GM23338 (cell line): ENCODE measurements at regions not wholly inside any gene's neighbourhood (a gene's known extent, or its start where the extent isn't known, plus 50 kb on each side); places are given as distances from the start of the nearest gene placed in this dataset.

Source experiments
- ATAC-seq: fragments of 200-7000 bp; cut with Tn5 transposase; 3 replicates; pipeline ENCODE4 v1.9.1; 2020
- DNase-seq: peaks from one replicate; pipeline ENCODE4 v3.0.0-alpha.2; 2015; ENCODE audit warnings: low spot score
- H2AFZ ChIP-seq: fragments of 200-600 bp; sonication (generic); 2 replicates; pipeline ENCODE4 v1.8.0; 2016; ENCODE audit warnings: antibody characterized with exemption, mild to moderate bottlenecking, moderate library complexity
- H3F3A ChIP-seq: fragments of 200-600 bp; sonication (generic); replicated peaks from 2 replicates; pipeline ENCODE4 v1.8.0; 2017; ENCODE audit warnings: antibody characterized with exemption, mixed run types, low read depth
- H3K27ac ChIP-seq: fragments of 200-600 bp; sonication (generic); 2 replicates; pipeline ENCODE4 v1.6.1; 2016; ENCODE audit warnings: low read depth
- H3K27me3 ChIP-seq: fragments of 200-600 bp; sonication (generic); 2 replicates; pipeline ENCODE4 v1.8.0; 2016; ENCODE audit warnings: mild to moderate bottlenecking, mixed run types, moderate library complexity; ENCODE audit not compliant: insufficient read depth
- H3K36me3 ChIP-seq: fragments of 200-600 bp; sonication (generic); 2 replicates; pipeline ENCODE4 v1.8.0; 2016; ENCODE audit warnings: mild to moderate bottlenecking; ENCODE audit not compliant: insufficient read depth
- H3K4me1 ChIP-seq: fragments of 200-600 bp; sonication (generic); 2 replicates; pipeline ENCODE4 v1.8.0; 2016; ENCODE audit warnings: mild to moderate bottlenecking, moderate library complexity; ENCODE audit not compliant: insufficient read depth
- H3K4me2 ChIP-seq: fragments of 200-600 bp; sonication (generic); 2 replicates; pipeline ENCODE4 v1.7.1; 2017; ENCODE audit warnings: mixed run types
- H3K4me3 ChIP-seq: fragments of 200-600 bp; sonication (generic); 2 replicates; pipeline ENCODE4 v1.6.1; 2016; ENCODE audit warnings: mixed run types
- H3K79me2 ChIP-seq: fragments of 200-600 bp; sonication (generic); replicated peaks from 2 replicates; pipeline ENCODE4 v1.8.0; 2017; ENCODE audit warnings: mild to moderate bottlenecking; ENCODE audit not compliant: insufficient read depth
- H3K9me2 ChIP-seq: fragments of 200-600 bp; sonication (generic); 2 replicates; pipeline ENCODE4 v1.8.0; 2017; ENCODE audit not compliant: insufficient read depth
- H4K20me1 ChIP-seq: fragments of 200-600 bp; sonication (generic); replicated peaks from 2 replicates; pipeline ENCODE4 v1.8.0; 2017; ENCODE audit warnings: mild to moderate bottlenecking; ENCODE audit not compliant: insufficient read depth
- H3K27ac Mint-ChIP-seq: 2 replicates; pipeline ENCODE4 v1.8.0; 2020; ENCODE audit warnings: inconsistent platforms, mild to moderate bottlenecking, moderate library complexity, mixed read lengths
- H3K27me3 Mint-ChIP-seq: 3 replicates; pipeline ENCODE4 v1.8.0; 2022; ENCODE audit warnings: low read depth, mild to moderate bottlenecking, moderate library complexity, mixed read lengths, inconsistent platforms; ENCODE audit not compliant: insufficient read depth, poor library complexity
- H3K36me3 Mint-ChIP-seq: 3 replicates; pipeline ENCODE4 v1.8.0; 2021; ENCODE audit warnings: low read depth, mild to moderate bottlenecking, inconsistent platforms, moderate library complexity, mixed read lengths
- H3K4me1 Mint-ChIP-seq: 3 replicates; pipeline ENCODE4 v1.8.0; 2020; ENCODE audit warnings: mild to moderate bottlenecking, inconsistent platforms, mixed read lengths
- H3K4me3 Mint-ChIP-seq: 3 replicates; pipeline ENCODE4 v1.8.0; 2021; ENCODE audit warnings: moderate library complexity, mild to moderate bottlenecking, inconsistent platforms, mixed read lengths
- H3K9me3 Mint-ChIP-seq: 3 replicates; pipeline ENCODE4 v1.8.0; 2020; ENCODE audit warnings: moderate library complexity, mild to moderate bottlenecking, inconsistent platforms, mixed read lengths
- CTCF ChIP-seq, 2 experiments: fragments of 200-600 bp in 1 of 2; sonication (generic) in 1 of 2; conservative IDR thresholded peaks; 2 replicates each; pipeline versions ENCODE4 v1.5.1 to v1.6.1; 2016 to 2017; ENCODE audit warnings: antibody characterized with exemption in 2 of 2, low read depth in 2 of 2, mild to moderate bottlenecking in 2 of 2, moderate library complexity in 1 of 2
- EZH2 ChIP-seq: fragments of 200-600 bp; sonication (generic); IDR thresholded peaks from one replicate; pipeline ENCODE4 v1.8.0; 2017; ENCODE audit warnings: antibody characterized with exemption, mild to moderate bottlenecking, low read depth; ENCODE audit not compliant: unreplicated experiment
- JUNB ChIP-seq: IDR thresholded peaks from one replicate; pipeline ENCODE4 v1.6.1; 2016; ENCODE audit warnings: antibody characterized with exemption; ENCODE audit not compliant: unreplicated experiment
- REST ChIP-seq: IDR thresholded peaks from one replicate; pipeline ENCODE4 v1.6.1; 2018; ENCODE audit warnings: antibody characterized with exemption; ENCODE audit not compliant: unreplicated experiment
- ZNF462 ChIP-seq: fragments of 250-450 bp; sonication (Bioruptor Pico); IDR thresholded peaks from 2 replicates; pipeline ENCODE4 v1.5.0; 2020; ENCODE audit warnings: mild to moderate bottlenecking, moderate library complexity

GRCh38 chr5:24712947-24713346 is 68.2 kb upstream of the CDH10 start (continued):
- no peak for TF ChIP-seq ZNF462 (CRISPR knock-in tag)

GRCh38 chr5:24712047-24712446 is 67.3 kb upstream of the CDH10 start:
- Histone ChIP-seq H3K79me2 (no peaks in the 10 kb centered on the region), H3K9me2 (peaks cover 3% of the 10 kb centered on the region; the same call in 1 of the 2 replicates), H3K27ac (no peak overlapping the region), H3K4me1 (no peaks in the 10 kb centered on the region), H3K4me2 (no peak overlapping the region), H3K4me3 (no peak overlapping the region), H4K20me1 (no peaks in the 10 kb centered on the region), H3F3A (no peaks in the 10 kb centered on the region), H3K27me3 (no peaks in the 10 kb centered on the region), H3K36me3 (no peaks in the 10 kb centered on the region), H2AFZ (no peak overlapping the region)
- DNase-seq (no peak), ATAC-seq (no peak)
- Mint-ChIP-seq H3K9me3 (no peaks in the 10 kb centered on the region), H3K27ac (no peak overlapping the region), H3K27me3 (peaks cover 2% of the 10 kb centered on the region), H3K4me3 (no peak overlapping the region), H3K4me1 (no peaks in the 10 kb centered on the region; the same call in 2 of the 3 replicates), H3K36me3 (no peaks in the 10 kb centered on the region)
- TF ChIP-seq CTCF (conservative IDR thresholded peaks at IDR 0.05; ENCODE audit: low read depth in 2 of 2) (no peak), REST (no peak), EZH2 (no peak), JUNB (no peak)
